ENCODE measurements at regions not wholly inside any gene's neighbourhood (a gene's known extent, or its start where the extent isn't known, plus 50 kb on each side); places are given as distances from the start of the nearest gene placed in this dataset.
"Not testable (repeated sequence)": the region's sequence is repeated elsewhere in the genome, so short reads cannot be mapped to it uniquely, and the experiment has no call there.

GRCh38 chr5:163794993-163795392, 289.6 kb downstream of the MAT2B start:
- DNase-seq: no peak

GRCh38 chr5:163807781-163808180, 302.4 kb downstream of the MAT2B start:
- DNase-seq: no peak

GRCh38 chr5:163809473-163809872, 304.1 kb downstream of the MAT2B start:
- peak in 1 of 2 experiments; percentile 3 for DNase-seq

- DNase-seq: no peak
These were observed 308.5 kb downstream of the MAT2B start for GRCh38 chr5:163813900-163814299.

GRCh38 chr5:163815240-163815791, 309.9 kb downstream of the MAT2B start:
- DNase-seq: no peak

GRCh38 chr5:163821142-163821541, 315.7 kb downstream of the MAT2B start:
- DNase-seq: peak in 1 of 2 experiments; percentile 6

GRCh38 chr5:163822548-163822947, 317.1 kb downstream of the MAT2B start:
- DNase-seq: no peak

GRCh38 chr5:163825661-163826060, 320.2 kb downstream of the MAT2B start:
- no peak for DNase-seq

- DNase-seq: no peak
These were observed 320.8 kb downstream of the MAT2B start for GRCh38 chr5:163826201-163826600.

GRCh38 chr5:163832155-163832554, 326.7 kb downstream of the MAT2B start:
- DNase-seq: no peak

GRCh38 chr5:163838738-163839137, 333.3 kb downstream of the MAT2B start:
- DNase-seq: no peak

GRCh38 chr5:163846512-163846911, 341.1 kb downstream of the MAT2B start:
- no peak for DNase-seq

- no peak for DNase-seq
These were observed 350.3 kb downstream of the MAT2B start for GRCh38 chr5:163855754-163856153.

GRCh38 chr5:163861670-163862069, 356.3 kb downstream of the MAT2B start:
- no peak for DNase-seq

- DNase-seq: no peak
These were observed 361.9 kb downstream of the MAT2B start for GRCh38 chr5:163867324-163867723.

GRCh38 chr5:163867738-163868137, 362.3 kb downstream of the MAT2B start:
- DNase-seq: no peak

GRCh38 chr5:163869581-163869980, 364.2 kb downstream of the MAT2B start:
- DNase-seq: no peak

- DNase-seq: no peak
These were observed 365.0 kb downstream of the MAT2B start for GRCh38 chr5:163870441-163870840.

- no peak for DNase-seq
These were observed 369.0 kb downstream of the MAT2B start for GRCh38 chr5:163874431-163874830.

- not testable (repeated sequence) for DNase-seq
These were observed 369.5 kb downstream of the MAT2B start for GRCh38 chr5:163874912-163875311.

- DNase-seq: no peak
These were observed 372.4 kb downstream of the MAT2B start for GRCh38 chr5:163877865-163878264.

- DNase-seq: no peak
These were observed 373.1 kb downstream of the MAT2B start for GRCh38 chr5:163878490-163878889.

GRCh38 chr5:163880302-163880701, 374.9 kb downstream of the MAT2B start:
- DNase-seq: no peak

GRCh38 chr5:163885117-163885516, 379.7 kb downstream of the MAT2B start:
- peak in 1 of 2 experiments; percentile 39 for DNase-seq

GRCh38 chr5:163887854-163888253, 382.4 kb downstream of the MAT2B start:
- no peak for DNase-seq

- DNase-seq: no peak
These were observed 382.9 kb downstream of the MAT2B start for GRCh38 chr5:163888366-163888765.

Data from NCI-H524 (cell line).